A673 (cell line): ENCODE measurements at regions not wholly inside any gene's neighbourhood (a gene's known extent, or its start where the extent isn't known, plus 50 kb on each side); places are given as distances from the start of the nearest gene placed in this dataset.

Source experiments
- BruUV-seq: library from RNA; stranded (reverse); fragments of 400-500 nt; replicated peaks from 2 replicates; lab custom pipeline; 2021; lab: Mats Ljungman, UMichigan
- CTCF ChIA-PET: fragments of 300-600 bp; sonication (Branson Sonifier 250); formaldehyde crosslinking; loops from one replicate; lab custom pipeline; 2022; ENCODE audit warnings: antibody characterized with exemption; lab: Charles Lee
- POLR2A ChIA-PET: fragments of 300-600 bp; sonication (Branson Sonifier 250); formaldehyde crosslinking; loops from one replicate; lab custom pipeline; 2022; ENCODE audit warnings: antibody characterized with exemption; ENCODE audit not compliant: low non-redundant PET; lab: Charles Lee
- DNase-seq: peaks from one replicate; pipeline ENCODE4 v3.0.0-alpha.2; 2015; ENCODE audit warnings: low spot score
- H3K27ac ChIP-seq: fragments of 200-600 bp; sonication (generic); 2 replicates; pipeline ENCODE4 v1.5.1; 2016; ENCODE audit warnings: mixed run types, low read depth, mild to moderate bottlenecking, mixed read lengths, antibody characterized with exemption, low read length; ENCODE audit not compliant: poor library complexity, severe bottlenecking
- H3K27me3 ChIP-seq: fragments of 200-600 bp; sonication (generic); replicated peaks from 2 replicates; pipeline ENCODE4 v1.6.1; 2017; ENCODE audit warnings: mixed run types, low read depth, mild to moderate bottlenecking, mixed read lengths, antibody characterized with exemption, low read length; ENCODE audit not compliant: insufficient read depth, poor library complexity
- H3K36me3 ChIP-seq: fragments of 200-600 bp; sonication (generic); 2 replicates; pipeline ENCODE4 v1.6.1; 2016; ENCODE audit warnings: mixed run types, mild to moderate bottlenecking, mixed read lengths, antibody characterized with exemption, low read length; ENCODE audit not compliant: insufficient read depth, poor library complexity, severe bottlenecking
- H3K4me1 ChIP-seq: fragments of 200-600 bp; sonication (generic); 2 replicates; pipeline ENCODE4 v1.6.1; 2017; ENCODE audit warnings: mixed run types, mild to moderate bottlenecking, mixed read lengths, antibody characterized with exemption, low read length; ENCODE audit not compliant: insufficient read depth, poor library complexity, severe bottlenecking
- H3K4me3 ChIP-seq: fragments of 200-600 bp; sonication (generic); 2 replicates; pipeline ENCODE4 v1.5.1; 2016; ENCODE audit warnings: low read depth, mixed run types, mild to moderate bottlenecking, mixed read lengths, low read length; ENCODE audit not compliant: poor library complexity, severe bottlenecking
- H3K9me3 ChIP-seq: fragments of 200-600 bp; sonication (generic); 2 replicates; pipeline ENCODE4 v1.6.1; 2016; ENCODE audit warnings: mixed run types, low read depth, mild to moderate bottlenecking, mixed read lengths, antibody characterized with exemption, low read length; ENCODE audit not compliant: poor library complexity, severe bottlenecking
- EZH2 ChIP-seq: fragments of 200-600 bp; sonication (generic); IDR thresholded peaks from 2 replicates; pipeline ENCODE4 v1.6.1; 2017; ENCODE audit warnings: borderline replicate concordance, low read depth, mild to moderate bottlenecking, mixed read lengths, antibody characterized with exemption, low read length; ENCODE audit not compliant: poor library complexity, severe bottlenecking
- intact Hi-C: fragments of 100-400 bp; cut with micrococcal nuclease; formaldehyde crosslinking; loops from one replicate; pipeline ENCODE4 v1.10.0; 2022; ENCODE audit not compliant: unreplicated experiment
- TF ChIP-seq, protein P1 (sequence below): fragments of 300-800, 200-600 bp; sonication (generic); conservative IDR thresholded peaks from 2 replicates; pipeline ENCODE4 v1.5.1; 2017; ENCODE audit warnings: low read depth, mild to moderate bottlenecking, antibody characterized with exemption, low read length, moderate library complexity, mixed read lengths

DNA sequence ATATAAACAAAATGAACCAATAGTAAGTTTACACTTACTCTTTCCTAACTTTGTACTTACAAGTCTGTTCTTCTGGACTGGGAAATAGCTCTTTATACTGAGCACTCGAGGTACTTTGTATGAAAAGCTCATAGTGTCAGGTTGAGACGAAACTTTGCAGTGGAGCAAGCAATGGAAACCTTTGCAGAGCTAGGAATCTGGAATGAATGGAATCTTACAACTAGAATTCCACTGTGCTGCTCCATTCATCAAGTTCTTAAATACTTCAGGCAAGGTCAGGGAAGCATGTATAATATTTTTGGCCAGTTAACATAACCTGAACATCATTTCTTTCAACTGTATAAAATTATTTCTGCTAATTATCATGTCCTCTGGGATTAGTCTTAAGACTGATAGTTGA, 1327.5 kb upstream of the FLRT2 start:
- CTCF ChIA-PET, result no interaction called here
- H3K4me1 ChIP-seq, result no peaks in the 10 kb centered on the region
- H3K4me3 ChIP-seq, result no peak overlapping the region
- H3K27ac ChIP-seq, result no peak overlapping the region
- H3K27me3 ChIP-seq, result no peaks in the 10 kb centered on the region
- intact Hi-C loops, result no loop called here
- TF ChIP-seq, protein P1, sequence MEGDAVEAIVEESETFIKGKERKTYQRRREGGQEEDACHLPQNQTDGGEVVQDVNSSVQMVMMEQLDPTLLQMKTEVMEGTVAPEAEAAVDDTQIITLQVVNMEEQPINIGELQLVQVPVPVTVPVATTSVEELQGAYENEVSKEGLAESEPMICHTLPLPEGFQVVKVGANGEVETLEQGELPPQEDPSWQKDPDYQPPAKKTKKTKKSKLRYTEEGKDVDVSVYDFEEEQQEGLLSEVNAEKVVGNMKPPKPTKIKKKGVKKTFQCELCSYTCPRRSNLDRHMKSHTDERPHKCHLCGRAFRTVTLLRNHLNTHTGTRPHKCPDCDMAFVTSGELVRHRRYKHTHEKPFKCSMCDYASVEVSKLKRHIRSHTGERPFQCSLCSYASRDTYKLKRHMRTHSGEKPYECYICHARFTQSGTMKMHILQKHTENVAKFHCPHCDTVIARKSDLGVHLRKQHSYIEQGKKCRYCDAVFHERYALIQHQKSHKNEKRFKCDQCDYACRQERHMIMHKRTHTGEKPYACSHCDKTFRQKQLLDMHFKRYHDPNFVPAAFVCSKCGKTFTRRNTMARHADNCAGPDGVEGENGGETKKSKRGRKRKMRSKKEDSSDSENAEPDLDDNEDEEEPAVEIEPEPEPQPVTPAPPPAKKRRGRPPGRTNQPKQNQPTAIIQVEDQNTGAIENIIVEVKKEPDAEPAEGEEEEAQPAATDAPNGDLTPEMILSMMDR, result no peak
- H3K36me3 ChIP-seq, result no peaks in the 10 kb centered on the region
- no TSS peak for BruUV-seq
- POLR2A ChIA-PET, result no interaction called here
- no peaks in the 10 kb centered on the region for H3K9me3 ChIP-seq
- no peak for DNase-seq

GRCh38 chr14:84203896-84204295, 1326.0 kb upstream of the FLRT2 start:
- BruUV-seq, result no TSS peak
- Histone ChIP-seq H3K27me3 (no peaks in the 10 kb centered on the region), H3K27ac (no peak overlapping the region), H3K9me3 (no peaks in the 10 kb centered on the region), H3K36me3 (no peaks in the 10 kb centered on the region), H3K4me1 (no peaks in the 10 kb centered on the region), H3K4me3 (no peak overlapping the region)
- intact Hi-C loops, result no loop called here
- no peak for DNase-seq
- TF ChIP-seq, protein P1, result no peak
- no peak for TF ChIP-seq EZH2
- ChIA-PET CTCF (no interaction called here), POLR2A (no interaction called here)

DNA sequence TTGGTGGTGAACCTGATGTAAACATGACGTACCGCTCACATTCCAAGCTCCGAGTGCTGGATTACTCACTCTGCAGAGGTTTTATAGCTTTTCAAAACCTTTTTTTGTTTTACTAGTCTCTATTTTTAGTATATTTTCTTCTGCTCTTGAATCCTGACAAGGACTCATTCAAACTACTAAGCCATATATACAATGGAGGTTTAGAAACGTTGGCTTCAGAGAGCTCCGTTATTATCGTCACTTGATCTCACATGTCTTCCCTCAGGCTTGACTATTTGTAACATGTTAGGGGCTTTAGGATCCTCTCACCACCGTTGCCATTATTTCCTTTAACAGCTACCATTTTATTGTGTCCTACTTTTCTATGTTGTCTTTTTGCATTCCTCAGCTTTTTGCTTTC, 1321.5 kb upstream of the FLRT2 start:
- POLR2A ChIA-PET, result no interaction called here
- no peak overlapping the region for H3K27ac ChIP-seq
- no peaks in the 10 kb centered on the region for H3K4me1 ChIP-seq
- H3K4me3 ChIP-seq, result no peak overlapping the region
- DNase-seq, result no peak
- H3K27me3 ChIP-seq, result no peaks in the 10 kb centered on the region
- CTCF ChIA-PET, result no interaction called here
- TF ChIP-seq, protein P1, result no peak
- no peak for TF ChIP-seq EZH2
- no TSS peak for BruUV-seq
- no peaks in the 10 kb centered on the region for H3K36me3 ChIP-seq
- no peaks in the 10 kb centered on the region for H3K9me3 ChIP-seq
- intact Hi-C loops, result no loop called here
